ENCODE measurements at regions not wholly inside any gene's neighbourhood (a gene's known extent, or its start where the extent isn't known, plus 50 kb on each side); places are given as distances from the start of the nearest gene placed in this dataset.

GRCh38 chr11:91258876-91259275 lies 965.7 kb upstream of the FAT3 start:
- TF ChIP-seq, protein P1, sequence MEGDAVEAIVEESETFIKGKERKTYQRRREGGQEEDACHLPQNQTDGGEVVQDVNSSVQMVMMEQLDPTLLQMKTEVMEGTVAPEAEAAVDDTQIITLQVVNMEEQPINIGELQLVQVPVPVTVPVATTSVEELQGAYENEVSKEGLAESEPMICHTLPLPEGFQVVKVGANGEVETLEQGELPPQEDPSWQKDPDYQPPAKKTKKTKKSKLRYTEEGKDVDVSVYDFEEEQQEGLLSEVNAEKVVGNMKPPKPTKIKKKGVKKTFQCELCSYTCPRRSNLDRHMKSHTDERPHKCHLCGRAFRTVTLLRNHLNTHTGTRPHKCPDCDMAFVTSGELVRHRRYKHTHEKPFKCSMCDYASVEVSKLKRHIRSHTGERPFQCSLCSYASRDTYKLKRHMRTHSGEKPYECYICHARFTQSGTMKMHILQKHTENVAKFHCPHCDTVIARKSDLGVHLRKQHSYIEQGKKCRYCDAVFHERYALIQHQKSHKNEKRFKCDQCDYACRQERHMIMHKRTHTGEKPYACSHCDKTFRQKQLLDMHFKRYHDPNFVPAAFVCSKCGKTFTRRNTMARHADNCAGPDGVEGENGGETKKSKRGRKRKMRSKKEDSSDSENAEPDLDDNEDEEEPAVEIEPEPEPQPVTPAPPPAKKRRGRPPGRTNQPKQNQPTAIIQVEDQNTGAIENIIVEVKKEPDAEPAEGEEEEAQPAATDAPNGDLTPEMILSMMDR (IDR thresholded peaks at IDR 0.05): no peak
- no peak for TF ChIP-seq EZH2 (IDR thresholded peaks at IDR 0.05; ENCODE audit: borderline replicate concordance, insufficient read depth, low read depth, low read length, poor library complexity, severe bottlenecking)
